DOHH2 (cell line): ENCODE measurements at regions not wholly inside any gene's neighbourhood (a gene's known extent, or its start where the extent isn't known, plus 50 kb on each side); places are given as distances from the start of the nearest gene placed in this dataset.

Experiments
- H3F3A ChIP-seq: fragments of 200-600 bp; sonication (generic), shearing (Covaris generic); 2 replicates; pipeline ENCODE4 v1.6.0; 2016; ENCODE audit warnings: antibody characterized with exemption, mild to moderate bottlenecking; ENCODE audit not compliant: control insufficient read depth, insufficient read depth
- H3K27ac ChIP-seq: fragments of 200-600 bp; sonication (generic); 2 replicates; pipeline ENCODE4 v1.5.1; 2014; ENCODE audit warnings: low read depth, mild to moderate bottlenecking, low read length, moderate library complexity
- H3K27me3 ChIP-seq: fragments of 200-600 bp; sonication (generic); 2 replicates; pipeline ENCODE4 v1.6.1; 2014; ENCODE audit warnings: mild to moderate bottlenecking, low read length, mixed read lengths; ENCODE audit not compliant: control insufficient read depth
- H3K36me3 ChIP-seq: fragments of 200-600 bp; sonication (generic); 2 replicates; pipeline ENCODE4 v1.6.1; 2014; ENCODE audit warnings: mild to moderate bottlenecking, low read length, moderate library complexity, mixed read lengths; ENCODE audit not compliant: control insufficient read depth
- H3K4me1 ChIP-seq: fragments of 200-600 bp; sonication (generic); 2 replicates; pipeline ENCODE4 v1.6.1; 2014; ENCODE audit warnings: mild to moderate bottlenecking, low read length, mixed read lengths; ENCODE audit not compliant: control insufficient read depth
- H3K4me2 ChIP-seq: fragments of 200-600 bp; sonication (generic); 2 replicates; pipeline ENCODE4 v1.6.0; 2014; ENCODE audit warnings: mild to moderate bottlenecking, low read length, moderate library complexity
- H3K4me3 ChIP-seq: fragments of 200-600 bp; sonication (generic); 2 replicates; pipeline ENCODE4 v1.5.1; 2014; ENCODE audit warnings: mild to moderate bottlenecking, low read length, mixed read lengths
- H3K79me2 ChIP-seq: fragments of 200-600 bp; sonication (generic); 2 replicates; pipeline ENCODE4 v1.6.1; 2014; ENCODE audit warnings: mild to moderate bottlenecking, low read length, mixed read lengths; ENCODE audit not compliant: control insufficient read depth
- H3K9me2 ChIP-seq: fragments of 200-600 bp; sonication (generic); replicated peaks from 2 replicates; pipeline ENCODE4 v1.6.1; 2014; ENCODE audit warnings: mild to moderate bottlenecking, low read length, mixed read lengths; ENCODE audit not compliant: control insufficient read depth
- H3K9me3 ChIP-seq: fragments of 200-600 bp; sonication (generic); 2 replicates; pipeline ENCODE4 v1.6.1; 2014; ENCODE audit warnings: antibody characterized with exemption, low read length, mixed read lengths; ENCODE audit not compliant: control insufficient read depth, insufficient read depth
- H4K20me1 ChIP-seq: fragments of 200-600 bp; sonication (generic); 2 replicates; pipeline ENCODE4 v1.6.0; 2014; ENCODE audit warnings: low read depth, mild to moderate bottlenecking, antibody characterized with exemption, low read length, moderate library complexity; ENCODE audit not compliant: control insufficient read depth, insufficient read depth
- EZH2phosphoT487 ChIP-seq: fragments of 200-600 bp; sonication (generic); IDR thresholded peaks from 2 replicates; pipeline ENCODE4 v1.6.1; 2017; ENCODE audit warnings: borderline replicate concordance, mild to moderate bottlenecking, antibody characterized with exemption, low read length, moderate library complexity, mixed read lengths
- TF ChIP-seq, protein P1 (sequence below): fragments of 200-600 bp; sonication (generic); IDR thresholded peaks from one replicate; pipeline ENCODE4 v1.5.1; 2014; ENCODE audit warnings: antibody characterized with exemption, mild to moderate bottlenecking, low read depth, low read length; ENCODE audit not compliant: poor library complexity, severe bottlenecking

- H3K4me2 ChIP-seq = no peak overlapping the region
- no peaks in the 10 kb centered on the region for H3K9me2 ChIP-seq
- no peaks in the 10 kb centered on the region for H3F3A ChIP-seq
- no peaks in the 10 kb centered on the region for H3K9me3 ChIP-seq
- no peaks in the 10 kb centered on the region for H3K4me1 ChIP-seq
- H4K20me1 ChIP-seq = no peaks in the 10 kb centered on the region
- TF ChIP-seq, protein P1, sequence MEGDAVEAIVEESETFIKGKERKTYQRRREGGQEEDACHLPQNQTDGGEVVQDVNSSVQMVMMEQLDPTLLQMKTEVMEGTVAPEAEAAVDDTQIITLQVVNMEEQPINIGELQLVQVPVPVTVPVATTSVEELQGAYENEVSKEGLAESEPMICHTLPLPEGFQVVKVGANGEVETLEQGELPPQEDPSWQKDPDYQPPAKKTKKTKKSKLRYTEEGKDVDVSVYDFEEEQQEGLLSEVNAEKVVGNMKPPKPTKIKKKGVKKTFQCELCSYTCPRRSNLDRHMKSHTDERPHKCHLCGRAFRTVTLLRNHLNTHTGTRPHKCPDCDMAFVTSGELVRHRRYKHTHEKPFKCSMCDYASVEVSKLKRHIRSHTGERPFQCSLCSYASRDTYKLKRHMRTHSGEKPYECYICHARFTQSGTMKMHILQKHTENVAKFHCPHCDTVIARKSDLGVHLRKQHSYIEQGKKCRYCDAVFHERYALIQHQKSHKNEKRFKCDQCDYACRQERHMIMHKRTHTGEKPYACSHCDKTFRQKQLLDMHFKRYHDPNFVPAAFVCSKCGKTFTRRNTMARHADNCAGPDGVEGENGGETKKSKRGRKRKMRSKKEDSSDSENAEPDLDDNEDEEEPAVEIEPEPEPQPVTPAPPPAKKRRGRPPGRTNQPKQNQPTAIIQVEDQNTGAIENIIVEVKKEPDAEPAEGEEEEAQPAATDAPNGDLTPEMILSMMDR = no peak
- no peak for TF ChIP-seq EZH2phosphoT487
- H3K27ac ChIP-seq = no peak overlapping the region
- H3K36me3 ChIP-seq = no peaks in the 10 kb centered on the region
- H3K79me2 ChIP-seq = no peaks in the 10 kb centered on the region
- H3K27me3 ChIP-seq = no peaks in the 10 kb centered on the region
- H3K4me3 ChIP-seq = no peak overlapping the region
These were observed 353.8 kb upstream of the FAR2 start for GRCh38 chr12:28795311-28795710.

- Histone ChIP-seq H3K27ac (no peak overlapping the region), H3K4me1 (no peaks in the 10 kb centered on the region), H3K4me3 (no peak overlapping the region), H3K27me3 (no peaks in the 10 kb centered on the region), H3K4me2 (no peak overlapping the region), H4K20me1 (no peaks in the 10 kb centered on the region), H3K9me3 (no peaks in the 10 kb centered on the region), H3K9me2 (no peaks in the 10 kb centered on the region), H3F3A (no peaks in the 10 kb centered on the region), H3K36me3 (no peaks in the 10 kb centered on the region), H3K79me2 (no peaks in the 10 kb centered on the region)
- TF ChIP-seq EZH2phosphoT487 = no peak
- TF ChIP-seq, protein P1 = no peak
These were observed 349.7 kb upstream of the FAR2 start for GRCh38 chr12:28799348-28799747.

DNA sequence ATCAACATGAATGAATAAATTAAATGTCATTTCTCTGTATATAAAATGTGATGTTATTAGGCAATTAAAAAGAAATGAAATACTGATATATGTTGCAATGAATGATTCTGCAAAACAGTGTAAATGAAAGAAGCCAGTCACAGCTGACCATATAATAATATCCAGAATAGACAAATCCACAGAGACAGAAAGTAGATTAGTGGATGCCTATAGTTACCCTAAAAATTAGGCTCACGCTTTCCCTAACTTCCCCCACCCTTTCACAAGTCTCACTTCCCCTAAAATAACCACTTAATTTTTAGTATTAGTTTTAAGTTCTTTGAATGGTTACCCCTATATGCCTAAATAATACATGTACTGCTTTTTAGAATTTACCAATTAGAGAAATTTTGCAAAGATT, 348.9 kb upstream of the FAR2 start:
- Histone ChIP-seq H4K20me1 (no peaks in the 10 kb centered on the region), H3K27ac (no peak overlapping the region), H3K4me3 (no peak overlapping the region), H3K4me1 (no peaks in the 10 kb centered on the region), H3F3A (no peaks in the 10 kb centered on the region), H3K79me2 (no peaks in the 10 kb centered on the region), H3K9me3 (no peaks in the 10 kb centered on the region), H3K36me3 (no peaks in the 10 kb centered on the region), H3K9me2 (no peaks in the 10 kb centered on the region), H3K4me2 (no peak overlapping the region), H3K27me3 (no peaks in the 10 kb centered on the region)
- no peak for TF ChIP-seq EZH2phosphoT487
- TF ChIP-seq, protein P1 = no peak
